WI38 (cell line): ENCODE measurements at regions not wholly inside any gene's neighbourhood (a gene's known extent, or its start where the extent isn't known, plus 50 kb on each side); places are given as distances from the start of the nearest gene placed in this dataset.
"Not testable (repeated sequence)": the region's sequence is repeated elsewhere in the genome, so short reads cannot be mapped to it uniquely, and the experiment has no call there.

Source experiments
- H3K4me3 ChIP-seq: 2 replicates; pipeline ENCODE4 v1.5.1; 2011; ENCODE audit warnings: low read depth, mild to moderate bottlenecking, control low read depth, low read length
- CTCF ChIP-seq: IDR thresholded peaks from 2 replicates; pipeline ENCODE4 v1.5.1; 2012; ENCODE audit warnings: low read depth, mild to moderate bottlenecking, control low read depth, low read length

- H3K4me3 ChIP-seq, result no peak overlapping the region
- TF ChIP-seq CTCF, result no peak
Observed at GRCh38 chr1:55786396-55786795, 571.2 kb upstream of the USP24 start.

- H3K4me3 ChIP-seq, result not testable (repeated sequence)
Observed at GRCh38 chr1:55784941-55785450, 569.8 kb upstream of the USP24 start.

- H3K4me3 ChIP-seq, result no peak overlapping the region
- TF ChIP-seq CTCF, result no peak
Observed at GRCh38 chr1:55781944-55782482, 566.8 kb upstream of the USP24 start.

GRCh38 chr1:55781003-55781402 is 565.8 kb upstream of the USP24 start:
- H3K4me3 ChIP-seq, result no peak overlapping the region
- no peak for TF ChIP-seq CTCF

- TF ChIP-seq CTCF, result no peak
- H3K4me3 ChIP-seq, result no peak overlapping the region
Observed at GRCh38 chr1:55777545-55777944, 562.4 kb upstream of the USP24 start.

GRCh38 chr1:55775007-55775406 is 559.8 kb upstream of the USP24 start:
- H3K4me3 ChIP-seq, result no peak overlapping the region
- TF ChIP-seq CTCF, result no peak

- H3K4me3 ChIP-seq, result no peak overlapping the region
- no peak for TF ChIP-seq CTCF
Observed at GRCh38 chr1:55774446-55774845, 559.3 kb upstream of the USP24 start.

GRCh38 chr1:55773211-55773940 is 558.2 kb upstream of the USP24 start:
- H3K4me3 ChIP-seq, result no peak overlapping the region
- no peak for TF ChIP-seq CTCF
